Astrocyte (in vitro differentiated cells and primary cell): ENCODE measurements at regions not wholly inside any gene's neighbourhood (a gene's known extent, or its start where the extent isn't known, plus 50 kb on each side); places are given as distances from the start of the nearest gene placed in this dataset.

Source experiments
- DNase-seq: peaks from one replicate; pipeline ENCODE4 v3.0.0-alpha.2; 2010; ENCODE audit warnings: low read depth
- FAIRE-seq: peaks from 2 replicates; lab custom pipeline; 2011; peaks lifted over from hg19 to GRCh38; lab: Jason Lieb, UNC
- H2AFZ ChIP-seq: 2 replicates; pipeline ENCODE4 v1.6.0; 2012; ENCODE audit warnings: low read depth, low read length, inconsistent platforms
- H3K27ac ChIP-seq: 2 replicates; pipeline ENCODE4 v1.5.1; 2011; ENCODE audit warnings: low read depth, low read length, inconsistent platforms
- H3K27me3 ChIP-seq: 2 replicates; pipeline ENCODE4 v1.6.0; 2011; ENCODE audit warnings: low read length, inconsistent platforms; ENCODE audit not compliant: insufficient read depth
- H3K36me3 ChIP-seq: 2 replicates; pipeline ENCODE4 v1.5.1; 2011; ENCODE audit warnings: low read length, inconsistent platforms; ENCODE audit not compliant: insufficient read depth
- H3K4me1 ChIP-seq: 2 replicates; pipeline ENCODE4 v1.5.1; 2011; ENCODE audit warnings: low read length, inconsistent platforms; ENCODE audit not compliant: insufficient read depth
- H3K4me2 ChIP-seq: 2 replicates; pipeline ENCODE4 v1.6.0; 2012; ENCODE audit warnings: low read length, inconsistent platforms
- H3K4me3 ChIP-seq: 2 replicates; pipeline ENCODE4 v1.5.1; 2011; ENCODE audit warnings: low read depth, mild to moderate bottlenecking, low read length, inconsistent platforms; ENCODE audit not compliant: insufficient read depth
- H3K79me2 ChIP-seq: 2 replicates; pipeline ENCODE4 v1.6.0; 2012; ENCODE audit warnings: mild to moderate bottlenecking, low read length, inconsistent platforms; ENCODE audit not compliant: insufficient read depth
- H3K9ac ChIP-seq: 2 replicates; pipeline ENCODE4 v1.6.0; 2012; ENCODE audit warnings: mild to moderate bottlenecking, low read length, inconsistent platforms
- H3K9me3 ChIP-seq: 2 replicates; pipeline ENCODE4 v1.5.1; 2012; ENCODE audit warnings: low read depth, mild to moderate bottlenecking, low read length, inconsistent platforms; ENCODE audit not compliant: insufficient read depth
- H4K20me1 ChIP-seq: 2 replicates; pipeline ENCODE4 v1.6.0; 2012; ENCODE audit warnings: low read length, inconsistent platforms; ENCODE audit not compliant: insufficient read depth
- H3K27ac Mint-ChIP-seq: one replicate; pipeline ENCODE4 v1.8.0; 2021; ENCODE audit warnings: mild to moderate bottlenecking, mixed read lengths; ENCODE audit not compliant: unreplicated experiment
- H3K27me3 Mint-ChIP-seq: one replicate; pipeline ENCODE4 v1.8.0; 2021; ENCODE audit warnings: low read depth, mixed read lengths; ENCODE audit not compliant: unreplicated experiment
- H3K36me3 Mint-ChIP-seq: one replicate; pipeline ENCODE4 v1.8.0; 2021; ENCODE audit warnings: low read depth, mixed read lengths; ENCODE audit not compliant: unreplicated experiment
- H3K4me1 Mint-ChIP-seq: one replicate; pipeline ENCODE4 v1.8.0; 2021; ENCODE audit warnings: low read depth, mixed read lengths; ENCODE audit not compliant: unreplicated experiment
- H3K4me3 Mint-ChIP-seq: one replicate; pipeline ENCODE4 v1.8.0; 2021; ENCODE audit warnings: mild to moderate bottlenecking, moderate library complexity, mixed read lengths; ENCODE audit not compliant: unreplicated experiment
- H3K9me3 Mint-ChIP-seq: one replicate; pipeline ENCODE4 v1.8.0; 2021; ENCODE audit warnings: mild to moderate bottlenecking, mixed read lengths; ENCODE audit not compliant: unreplicated experiment
- EZH2 ChIP-seq: IDR thresholded peaks from 2 replicates; pipeline ENCODE4 v1.6.1; 2012; ENCODE audit warnings: mild to moderate bottlenecking, low read length, inconsistent platforms; ENCODE audit not compliant: insufficient read depth
- TF ChIP-seq, protein P1 (sequence below): IDR thresholded peaks from 2 replicates; pipeline ENCODE4 v1.5.1; 2011; ENCODE audit warnings: low read depth, mild to moderate bottlenecking, inconsistent platforms, low read length, moderate library complexity; ENCODE audit not compliant: insufficient read depth

- no peak overlapping the region for H2AFZ ChIP-seq
- no peak overlapping the region for H3K4me3 Mint-ChIP-seq
- no peak for DNase-seq
- H3K27me3 ChIP-seq: no peaks in the 10 kb centered on the region
- H3K36me3 ChIP-seq: no peaks in the 10 kb centered on the region
- H3K4me3 ChIP-seq: no peak overlapping the region
- FAIRE-seq: no peak
- no peaks in the 10 kb centered on the region for H3K9me3 Mint-ChIP-seq
- H3K4me2 ChIP-seq: no peak overlapping the region
- no peaks in the 10 kb centered on the region for H3K36me3 Mint-ChIP-seq
- H3K27me3 Mint-ChIP-seq: no peaks in the 10 kb centered on the region
- H3K4me1 ChIP-seq: no peaks in the 10 kb centered on the region
- H3K9me3 ChIP-seq: no peaks in the 10 kb centered on the region
- no peak overlapping the region for H3K9ac ChIP-seq
- H4K20me1 ChIP-seq: no peaks in the 10 kb centered on the region
- no peaks in the 10 kb centered on the region for H3K79me2 ChIP-seq
- H3K27ac ChIP-seq: no peak overlapping the region
- H3K4me1 Mint-ChIP-seq: no peaks in the 10 kb centered on the region
- no peak overlapping the region for H3K27ac Mint-ChIP-seq
- TF ChIP-seq, protein P1, sequence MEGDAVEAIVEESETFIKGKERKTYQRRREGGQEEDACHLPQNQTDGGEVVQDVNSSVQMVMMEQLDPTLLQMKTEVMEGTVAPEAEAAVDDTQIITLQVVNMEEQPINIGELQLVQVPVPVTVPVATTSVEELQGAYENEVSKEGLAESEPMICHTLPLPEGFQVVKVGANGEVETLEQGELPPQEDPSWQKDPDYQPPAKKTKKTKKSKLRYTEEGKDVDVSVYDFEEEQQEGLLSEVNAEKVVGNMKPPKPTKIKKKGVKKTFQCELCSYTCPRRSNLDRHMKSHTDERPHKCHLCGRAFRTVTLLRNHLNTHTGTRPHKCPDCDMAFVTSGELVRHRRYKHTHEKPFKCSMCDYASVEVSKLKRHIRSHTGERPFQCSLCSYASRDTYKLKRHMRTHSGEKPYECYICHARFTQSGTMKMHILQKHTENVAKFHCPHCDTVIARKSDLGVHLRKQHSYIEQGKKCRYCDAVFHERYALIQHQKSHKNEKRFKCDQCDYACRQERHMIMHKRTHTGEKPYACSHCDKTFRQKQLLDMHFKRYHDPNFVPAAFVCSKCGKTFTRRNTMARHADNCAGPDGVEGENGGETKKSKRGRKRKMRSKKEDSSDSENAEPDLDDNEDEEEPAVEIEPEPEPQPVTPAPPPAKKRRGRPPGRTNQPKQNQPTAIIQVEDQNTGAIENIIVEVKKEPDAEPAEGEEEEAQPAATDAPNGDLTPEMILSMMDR: no peak
- TF ChIP-seq EZH2: no peak
Observed at GRCh38 chr9:75672478-75672877, 218.0 kb upstream of the PCSK5 start.

- Mint-ChIP-seq H3K4me1 (no peaks in the 10 kb centered on the region), H3K9me3 (peaks cover 6% of the 10 kb centered on the region), H3K27me3 (peaks cover 4% of the 10 kb centered on the region), H3K36me3 (no peaks in the 10 kb centered on the region), H3K27ac (no peak overlapping the region), H3K4me3 (no peak overlapping the region)
- no peaks in the 10 kb centered on the region for H3K9me3 ChIP-seq
- H3K4me1 ChIP-seq: no peaks in the 10 kb centered on the region
- DNase-seq (peak; percentile 2), FAIRE-seq (no peak)
- no peak overlapping the region for H3K9ac ChIP-seq
- no peak overlapping the region for H3K4me3 ChIP-seq
- no peak for TF ChIP-seq EZH2
- TF ChIP-seq, protein P1: no peak
- no peak overlapping the region for H2AFZ ChIP-seq
- H3K27me3 ChIP-seq: no peaks in the 10 kb centered on the region
- H3K79me2 ChIP-seq: no peaks in the 10 kb centered on the region
- H3K4me2 ChIP-seq: peak overlapping the region; percentile 7
- no peak overlapping the region for H3K27ac ChIP-seq
- no peaks in the 10 kb centered on the region for H3K36me3 ChIP-seq
- H4K20me1 ChIP-seq: no peaks in the 10 kb centered on the region
Observed at GRCh38 chr9:75683591-75683990, 206.9 kb upstream of the PCSK5 start.

GRCh38 chr9:75685062-75685461 lies 205.4 kb upstream of the PCSK5 start:
- H3K4me1 Mint-ChIP-seq: no peaks in the 10 kb centered on the region
- H3K27me3 Mint-ChIP-seq: peaks cover 4% of the 10 kb centered on the region
- Histone ChIP-seq H3K27me3 (no peaks in the 10 kb centered on the region), H4K20me1 (no peaks in the 10 kb centered on the region), H3K4me2 (no peak overlapping the region), H3K36me3 (no peaks in the 10 kb centered on the region), H3K4me3 (no peak overlapping the region), H3K79me2 (no peaks in the 10 kb centered on the region), H3K9me3 (no peaks in the 10 kb centered on the region), H2AFZ (no peak overlapping the region), H3K4me1 (no peaks in the 10 kb centered on the region), H3K9ac (no peak overlapping the region), H3K27ac (no peak overlapping the region)
- H3K4me3 Mint-ChIP-seq: no peak overlapping the region
- H3K9me3 Mint-ChIP-seq: peaks cover 6% of the 10 kb centered on the region
- FAIRE-seq (no peak), DNase-seq (no peak)
- H3K36me3 Mint-ChIP-seq: no peaks in the 10 kb centered on the region
- no peak overlapping the region for H3K27ac Mint-ChIP-seq
- TF ChIP-seq, protein P1: no peak
- TF ChIP-seq EZH2: no peak
